Activated T-helper 2 cell treated with anti-CD3 and anti-CD28 coated beads, Interferon-gamma antibody, Interleukin-2, Interleukin-4, amounts not matched to agents 10 μg/mL and 5 μg/mL and 100 μg/mL, durations not matched to agents 14 hours and 24 hours and 36 hours (primary cell): ENCODE measurements at regions not wholly inside any gene's neighbourhood (a gene's known extent, or its start where the extent isn't known, plus 50 kb on each side); places are given as distances from the start of the nearest gene placed in this dataset.
A peak's percentile ranks its signal among the peaks of the same experiment; 100 is the strongest.

ENCODE experiments used
- DNase-seq: peaks from one replicate; pipeline ENCODE4 v3.0.0; 2021; ENCODE audit warnings: low spot score
- H3K27ac Mint-ChIP-seq: one replicate; pipeline ENCODE4 v1.8.0; 2021; ENCODE audit warnings: mixed read lengths
- H3K27me3 Mint-ChIP-seq: one replicate; pipeline ENCODE4 v1.8.0; 2021; ENCODE audit warnings: low read depth, mixed read lengths
- H3K36me3 Mint-ChIP-seq: one replicate; pipeline ENCODE4 v1.8.0; 2021; ENCODE audit warnings: low read depth, mixed read lengths
- H3K4me1 Mint-ChIP-seq: one replicate; pipeline ENCODE4 v1.8.0; 2021; ENCODE audit warnings: low read depth, mixed read lengths
- H3K4me3 Mint-ChIP-seq: one replicate; pipeline ENCODE4 v1.8.0; 2021; ENCODE audit warnings: low read depth, mild to moderate bottlenecking, moderate library complexity, mixed read lengths
- H3K9me3 Mint-ChIP-seq: one replicate; pipeline ENCODE4 v1.8.0; 2021; ENCODE audit warnings: mixed read lengths
- intact Hi-C: fragments of 100-400 bp; cut with micrococcal nuclease; formaldehyde crosslinking; loops from one replicate; pipeline ENCODE4 v1.15.1; 2023

DNA sequence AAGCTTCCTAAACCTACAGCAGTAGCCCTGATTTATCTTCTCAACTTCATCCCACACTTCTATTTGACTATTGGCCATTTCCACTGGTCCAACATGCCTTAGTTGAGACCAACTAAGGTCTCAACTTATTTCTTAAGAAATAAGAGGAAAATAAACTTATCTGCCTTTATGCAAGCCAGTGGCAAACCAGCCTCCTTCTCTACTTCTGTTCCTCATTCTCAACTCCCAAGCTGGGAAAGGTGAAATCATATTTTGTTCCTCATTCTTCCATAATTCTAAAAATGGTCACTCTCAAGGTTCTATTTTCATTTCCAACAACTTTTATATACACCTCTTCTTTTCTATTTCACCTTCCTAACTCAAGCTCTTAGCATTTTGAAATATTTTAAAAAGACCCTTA lies 149.6 kb upstream of the C9orf72 start:
- no peak overlapping the region for H3K27ac Mint-ChIP-seq
- no peak overlapping the region for H3K4me3 Mint-ChIP-seq

DNA sequence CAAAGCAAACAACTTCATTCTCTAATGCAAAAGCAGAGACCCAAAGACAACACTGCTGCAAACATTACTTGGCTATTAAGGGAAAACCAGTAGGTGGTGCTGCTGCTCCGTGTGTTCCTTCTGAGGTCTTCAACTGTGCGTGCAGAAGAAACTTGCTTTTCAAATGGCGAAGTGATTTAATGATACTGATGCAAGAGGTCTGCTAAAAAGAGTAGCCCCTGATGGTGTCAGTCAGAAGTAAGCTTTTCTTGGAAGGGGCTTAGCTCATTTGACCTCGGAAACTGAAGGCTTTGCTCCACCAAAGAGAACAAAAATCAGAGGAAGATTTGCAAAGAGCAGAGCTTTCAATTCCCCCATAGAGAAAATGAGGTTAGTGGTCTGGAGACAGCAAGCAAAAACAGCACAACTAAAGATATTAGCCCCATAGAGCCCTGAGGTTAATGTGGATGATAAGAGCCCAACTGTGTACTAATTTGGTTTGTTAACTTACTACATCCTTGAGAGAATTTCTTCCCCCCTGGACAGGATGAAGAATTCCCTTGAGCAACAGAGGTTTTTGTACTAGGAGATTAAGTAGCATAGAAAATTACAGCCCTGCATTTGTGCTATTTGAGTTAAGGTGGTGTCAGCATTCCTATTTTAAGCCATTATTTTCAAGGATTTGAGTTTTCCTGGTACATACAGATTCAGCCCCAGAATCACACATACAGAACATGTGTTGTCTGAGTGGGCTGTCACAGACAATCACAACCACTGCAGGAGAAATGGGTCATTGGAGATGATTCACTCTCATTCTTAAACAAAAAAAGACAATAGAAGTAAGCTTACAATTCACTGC lies 153.2 kb upstream of the C9orf72 start:
- H3K27ac Mint-ChIP-seq, result no peak overlapping the region
- H3K9me3 Mint-ChIP-seq, result no peaks in the 10 kb centered on the region
- H3K36me3 Mint-ChIP-seq, result no peaks in the 10 kb centered on the region
- intact Hi-C loops, result loop anchor here (1.0 to 10.0 kb wide), 2 partner anchors 162 to 1048 kb away; no protein-coding TSS in a partner anchor
- peak; percentile 27 for DNase-seq
- peaks cover 3% of the 10 kb centered on the region for H3K27me3 Mint-ChIP-seq
- H3K4me1 Mint-ChIP-seq, result peaks cover 8% of the 10 kb centered on the region
- no peak overlapping the region for H3K4me3 Mint-ChIP-seq

More for the DNA sequence above, 149.6 kb upstream of the C9orf72 start:
- no peak for DNase-seq
- H3K9me3 Mint-ChIP-seq, result no peaks in the 10 kb centered on the region
- peaks cover 6% of the 10 kb centered on the region for H3K4me1 Mint-ChIP-seq
- H3K36me3 Mint-ChIP-seq, result no peaks in the 10 kb centered on the region
- peaks cover 8% of the 10 kb centered on the region for H3K27me3 Mint-ChIP-seq
- intact Hi-C loops, result loop anchor here (10.0 kb wide), 1 partner anchor 1052 kb away; no protein-coding TSS in a partner anchor

DNA sequence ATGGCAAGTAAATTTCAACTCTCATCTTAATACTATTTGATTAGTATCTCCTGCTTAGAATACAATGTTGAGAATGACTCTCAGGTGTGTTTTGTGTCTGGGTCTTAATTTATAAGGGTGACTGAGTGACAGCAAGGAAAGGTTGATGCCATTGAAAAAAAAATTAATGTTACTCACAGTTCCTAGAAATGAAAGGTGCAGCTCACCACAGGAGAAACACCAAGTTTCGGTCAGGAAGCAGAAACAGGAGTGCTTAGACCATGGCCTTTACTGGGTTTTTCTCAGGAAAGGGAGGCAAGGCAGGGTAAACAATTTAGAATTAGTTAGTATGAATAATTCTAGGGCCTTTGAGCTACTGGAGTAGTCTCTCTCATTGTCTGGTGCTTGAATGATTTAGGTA lies 159.2 kb upstream of the C9orf72 start:
- no peak for DNase-seq
- Mint-ChIP-seq H3K36me3 (peaks cover 6% of the 10 kb centered on the region), H3K27ac (peak overlapping the region; percentile 58), H3K4me3 (no peak overlapping the region), H3K27me3 (no peaks in the 10 kb centered on the region), H3K9me3 (peaks cover 19% of the 10 kb centered on the region), H3K4me1 (peaks cover 25% of the 10 kb centered on the region)
- intact Hi-C loops, result loop anchor here (1.0 to 2.0 kb wide), 3 partner anchors 33 to 160 kb away; partner anchors contain the start of gene C9orf72

DNA sequence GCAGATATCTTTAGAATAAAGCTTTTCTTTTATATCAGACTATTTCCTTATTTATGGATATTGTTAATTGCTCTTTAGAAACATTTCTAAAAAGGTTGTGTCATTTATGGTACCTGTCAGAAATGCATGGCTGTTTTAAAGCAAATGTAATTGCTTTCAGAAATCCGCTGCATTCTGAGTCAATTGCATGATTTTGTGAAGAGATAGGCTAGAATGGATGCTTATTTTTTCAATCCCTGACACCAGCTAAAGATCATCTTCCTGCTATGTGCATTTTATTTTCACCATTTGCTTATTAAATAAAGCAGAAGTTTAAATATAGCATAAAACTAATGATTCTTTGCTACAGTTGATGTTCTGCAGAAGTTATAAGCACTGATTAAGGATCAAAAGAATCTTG lies 170.2 kb upstream of the C9orf72 start:
- no peak overlapping the region for H3K27ac Mint-ChIP-seq
- no peak for DNase-seq
- H3K4me3 Mint-ChIP-seq, result no peak overlapping the region
- peaks cover 4% of the 10 kb centered on the region for H3K4me1 Mint-ChIP-seq
- intact Hi-C loops, result no loop called here
- peaks cover 19% of the 10 kb centered on the region for H3K9me3 Mint-ChIP-seq
- peaks cover 5% of the 10 kb centered on the region for H3K36me3 Mint-ChIP-seq
- peaks cover 11% of the 10 kb centered on the region for H3K27me3 Mint-ChIP-seq

DNA sequence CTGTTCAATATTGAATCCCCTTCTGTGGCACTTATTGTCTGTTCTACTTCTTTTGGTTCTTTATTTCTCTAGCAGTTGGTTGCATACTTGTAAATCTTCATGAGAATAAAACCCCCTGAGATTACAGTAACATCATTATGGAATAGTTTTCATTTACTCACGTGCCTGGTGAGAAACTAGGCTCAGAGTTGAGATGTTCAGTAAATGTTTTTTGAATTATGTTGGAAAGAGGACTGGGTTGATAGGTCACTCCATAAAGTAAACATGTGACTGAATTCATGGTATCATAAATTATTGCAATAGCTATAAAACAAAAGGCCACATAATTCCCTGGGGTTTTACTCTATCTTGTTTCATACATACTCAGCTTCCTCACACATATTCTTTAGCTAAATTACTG lies 174.2 kb upstream of the C9orf72 start:
- DNase-seq, result no peak
- no peaks in the 10 kb centered on the region for H3K9me3 Mint-ChIP-seq

DNA sequence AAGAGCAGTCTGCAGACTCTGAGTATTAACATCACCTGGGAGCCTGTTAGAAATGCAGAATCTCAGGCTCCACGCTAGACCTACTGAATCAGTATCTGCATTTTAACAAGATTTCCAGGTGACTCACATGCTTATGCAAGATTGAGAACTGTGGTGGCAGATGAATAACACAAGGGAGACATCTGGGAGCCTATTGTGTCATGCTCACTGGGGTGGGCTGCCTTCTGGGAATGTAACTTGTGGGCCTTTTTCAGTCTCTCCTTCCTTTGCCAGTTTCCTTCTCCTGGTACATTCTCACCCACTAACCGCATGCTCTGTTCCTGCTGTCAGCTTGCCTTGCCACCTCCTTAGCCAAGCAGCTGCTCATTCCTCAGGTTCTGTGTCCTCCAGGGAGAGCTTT lies 176.6 kb upstream of the C9orf72 start:
- intact Hi-C loops, result no loop called here
- Mint-ChIP-seq H3K4me3 (no peak overlapping the region), H3K27me3 (peaks cover 7% of the 10 kb centered on the region), H3K27ac (no peak overlapping the region), H3K4me1 (no peaks in the 10 kb centered on the region), H3K36me3 (no peaks in the 10 kb centered on the region), H3K9me3 (no peaks in the 10 kb centered on the region)
- DNase-seq, result no peak

More for the DNA sequence above, 174.2 kb upstream of the C9orf72 start:
- Mint-ChIP-seq H3K4me3 (no peak overlapping the region), H3K36me3 (no peaks in the 10 kb centered on the region), H3K27me3 (peaks cover 15% of the 10 kb centered on the region), H3K27ac (no peak overlapping the region), H3K4me1 (no peaks in the 10 kb centered on the region)
- intact Hi-C loops, result no loop called here

DNA sequence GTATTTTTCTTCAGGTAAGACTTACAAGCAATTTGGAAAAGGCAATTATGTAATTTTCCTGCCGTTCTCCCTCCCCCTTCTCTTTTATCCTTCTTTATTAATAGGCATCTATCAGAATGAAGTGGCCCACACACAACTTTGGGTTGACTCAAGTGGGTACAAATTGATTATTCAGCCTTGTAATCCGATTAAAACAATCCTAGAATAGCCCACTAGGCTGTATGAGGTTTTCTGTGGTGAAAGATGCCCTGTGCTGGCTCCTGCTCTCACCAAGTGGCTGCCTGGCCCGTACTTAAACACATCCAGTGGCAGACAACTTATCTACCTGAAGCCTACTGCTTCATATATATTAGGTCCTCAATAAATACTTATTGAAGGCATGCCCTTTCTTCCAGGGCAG lies 177.3 kb upstream of the C9orf72 start:
- no peak for DNase-seq
- H3K4me1 Mint-ChIP-seq, result no peaks in the 10 kb centered on the region
- H3K9me3 Mint-ChIP-seq, result no peaks in the 10 kb centered on the region
- H3K27me3 Mint-ChIP-seq, result peaks cover 7% of the 10 kb centered on the region
- H3K27ac Mint-ChIP-seq, result no peak overlapping the region
- intact Hi-C loops, result no loop called here
- H3K4me3 Mint-ChIP-seq, result no peak overlapping the region
- no peaks in the 10 kb centered on the region for H3K36me3 Mint-ChIP-seq

DNA sequence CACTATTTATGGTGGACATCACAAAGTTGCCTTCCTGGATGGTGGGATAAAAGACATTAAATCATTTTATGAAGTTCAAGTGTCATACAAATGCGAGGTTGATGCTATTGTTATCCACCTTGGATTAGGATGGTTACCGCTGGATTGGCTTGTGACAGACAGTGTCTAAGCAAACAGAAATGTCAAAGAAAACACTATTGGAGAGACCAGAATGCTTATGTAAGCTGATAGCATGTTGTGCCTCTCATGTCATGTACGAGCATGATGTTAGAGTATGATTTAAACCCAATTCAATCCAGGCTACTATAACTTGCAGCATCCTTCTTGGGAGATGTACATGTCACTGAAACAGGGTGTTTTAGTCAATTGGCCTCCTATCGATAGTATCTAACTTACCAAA lies 178.8 kb upstream of the C9orf72 start:
- Mint-ChIP-seq H3K27ac (no peak overlapping the region), H3K4me1 (no peaks in the 10 kb centered on the region), H3K36me3 (no peaks in the 10 kb centered on the region), H3K4me3 (no peak overlapping the region), H3K27me3 (peaks cover 6% of the 10 kb centered on the region), H3K9me3 (no peaks in the 10 kb centered on the region)
- intact Hi-C loops, result no loop called here
- no peak for DNase-seq

DNA sequence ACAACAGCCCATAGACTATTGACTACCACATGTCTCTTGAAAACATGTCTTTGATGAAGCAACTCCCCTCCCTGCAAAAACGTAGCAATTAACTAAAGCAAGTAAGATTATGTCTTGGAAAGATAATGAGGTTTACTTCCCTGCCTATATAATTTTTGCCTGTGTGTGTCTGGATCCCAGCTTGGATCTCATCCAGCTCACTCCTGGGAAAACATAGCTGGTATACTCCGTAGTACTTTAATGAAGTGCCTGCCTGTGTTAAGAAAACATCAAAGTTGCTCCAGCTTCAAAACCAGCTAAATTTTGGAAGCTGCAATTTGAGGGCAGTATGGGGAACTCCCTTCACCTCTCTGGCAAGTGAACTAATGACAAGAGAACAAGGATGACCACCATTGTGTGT lies 182.6 kb upstream of the C9orf72 start:
- H3K4me1 Mint-ChIP-seq, result no peaks in the 10 kb centered on the region
- DNase-seq, result no peak
- H3K4me3 Mint-ChIP-seq, result no peak overlapping the region
- peaks cover 2% of the 10 kb centered on the region for H3K27me3 Mint-ChIP-seq
- H3K9me3 Mint-ChIP-seq, result no peaks in the 10 kb centered on the region
- no peak overlapping the region for H3K27ac Mint-ChIP-seq
- intact Hi-C loops, result no loop called here
- H3K36me3 Mint-ChIP-seq, result no peaks in the 10 kb centered on the region

DNA sequence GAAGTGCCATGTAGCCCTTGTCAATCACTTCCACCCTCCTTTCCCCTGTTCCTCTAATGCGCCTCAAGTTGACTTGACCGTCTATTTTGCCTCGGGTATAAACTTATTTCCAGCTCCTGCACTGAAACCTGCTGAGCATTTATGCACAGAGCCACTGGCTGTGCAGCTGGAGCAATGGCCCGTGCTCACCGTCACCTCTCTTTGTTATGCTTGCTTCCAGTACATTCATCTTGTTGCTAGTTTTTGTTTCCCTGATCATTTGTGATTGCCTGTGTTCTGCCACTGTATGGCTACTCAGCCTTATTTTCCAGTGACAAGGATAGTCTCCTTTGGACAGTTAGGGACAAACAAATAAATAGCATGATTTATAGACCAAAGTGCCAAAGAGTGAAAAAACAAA lies 183.1 kb upstream of the C9orf72 start:
- H3K36me3 Mint-ChIP-seq, result no peaks in the 10 kb centered on the region
- no peak overlapping the region for H3K27ac Mint-ChIP-seq
- intact Hi-C loops, result no loop called here
- H3K4me3 Mint-ChIP-seq, result no peak overlapping the region
- no peaks in the 10 kb centered on the region for H3K4me1 Mint-ChIP-seq
- no peak for DNase-seq
- no peaks in the 10 kb centered on the region for H3K9me3 Mint-ChIP-seq
- H3K27me3 Mint-ChIP-seq, result peaks cover 5% of the 10 kb centered on the region

DNA sequence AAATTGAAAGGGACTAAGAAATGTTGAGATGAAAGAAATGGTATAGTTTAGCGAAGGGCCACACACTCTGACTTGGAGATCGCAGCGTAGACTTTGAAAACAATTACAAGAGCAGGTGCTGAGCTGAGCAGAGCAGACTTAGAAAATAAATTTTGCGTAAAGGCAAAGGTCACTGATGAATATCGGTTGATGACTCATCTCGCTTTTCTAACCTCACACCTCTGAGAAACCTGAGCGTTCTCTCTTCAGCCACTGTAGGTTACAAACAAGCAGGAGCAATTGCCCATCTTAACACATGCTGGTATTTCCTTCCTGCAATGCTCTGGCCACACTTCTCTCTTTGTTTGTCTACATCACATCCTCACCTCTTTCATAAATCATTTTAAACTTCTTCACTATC lies 190.6 kb upstream of the C9orf72 start:
- intact Hi-C loops, result loop anchor here (2.0 kb wide), 1 partner anchor 21 kb away; no protein-coding TSS in a partner anchor
- H3K27me3 Mint-ChIP-seq, result peaks cover 3% of the 10 kb centered on the region
- H3K4me1 Mint-ChIP-seq, result peaks cover 14% of the 10 kb centered on the region
- H3K4me3 Mint-ChIP-seq, result no peak overlapping the region
- no peak for DNase-seq
- no peaks in the 10 kb centered on the region for H3K9me3 Mint-ChIP-seq
- H3K27ac Mint-ChIP-seq, result no peak overlapping the region
- H3K36me3 Mint-ChIP-seq, result no peaks in the 10 kb centered on the region

DNA sequence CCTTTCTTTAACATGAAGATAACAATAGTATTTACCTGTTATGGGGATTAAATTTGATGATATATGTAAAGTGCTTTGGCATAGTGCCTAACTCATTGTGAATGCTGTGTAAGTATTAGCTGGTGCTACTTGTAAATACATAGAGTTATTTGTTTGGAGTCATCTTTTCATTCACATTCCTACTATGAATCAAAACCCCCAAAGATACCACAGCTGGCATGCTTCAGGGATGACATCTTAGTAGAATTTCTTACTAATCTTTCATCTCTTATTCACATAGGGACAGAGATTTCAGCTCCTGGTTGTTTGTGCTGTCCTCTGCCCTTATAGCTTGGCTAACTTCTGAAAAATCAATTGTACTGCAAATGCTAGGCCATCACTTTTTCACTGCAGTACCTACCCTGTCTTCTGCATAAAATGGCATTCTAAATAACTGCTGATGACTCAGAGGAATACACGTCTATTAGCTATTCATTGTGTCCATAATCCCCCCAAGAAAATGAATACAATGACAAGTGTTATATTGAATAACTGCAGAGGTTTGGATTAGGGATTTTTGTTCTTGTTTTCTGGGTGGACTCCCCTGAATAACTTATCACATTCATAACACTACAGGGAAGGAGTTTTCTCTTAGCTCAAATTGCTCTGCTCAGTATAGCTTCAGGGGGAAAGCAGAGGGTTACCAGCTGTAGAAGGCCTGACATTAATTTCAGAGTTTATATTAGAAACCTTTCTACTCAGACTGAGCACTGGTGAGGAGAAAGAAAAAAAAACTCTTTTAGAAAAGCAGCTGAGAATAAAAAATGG lies 192.2 kb upstream of the C9orf72 start:
- no peaks in the 10 kb centered on the region for H3K36me3 Mint-ChIP-seq
- no peak for DNase-seq
- no peak overlapping the region for H3K27ac Mint-ChIP-seq
- H3K4me3 Mint-ChIP-seq, result no peak overlapping the region
- H3K9me3 Mint-ChIP-seq, result peaks cover 5% of the 10 kb centered on the region
- H3K27me3 Mint-ChIP-seq, result peaks cover 3% of the 10 kb centered on the region
- peaks cover 14% of the 10 kb centered on the region for H3K4me1 Mint-ChIP-seq
- intact Hi-C loops, result loop anchor here (1.0 to 2.0 kb wide), 2 partner anchors 19 to 33 kb away; no protein-coding TSS in a partner anchor
